ENCODE measurements at regions not wholly inside any gene's neighbourhood (a gene's known extent, or its start where the extent isn't known, plus 50 kb on each side); places are given as distances from the start of the nearest gene placed in this dataset.

DNA sequence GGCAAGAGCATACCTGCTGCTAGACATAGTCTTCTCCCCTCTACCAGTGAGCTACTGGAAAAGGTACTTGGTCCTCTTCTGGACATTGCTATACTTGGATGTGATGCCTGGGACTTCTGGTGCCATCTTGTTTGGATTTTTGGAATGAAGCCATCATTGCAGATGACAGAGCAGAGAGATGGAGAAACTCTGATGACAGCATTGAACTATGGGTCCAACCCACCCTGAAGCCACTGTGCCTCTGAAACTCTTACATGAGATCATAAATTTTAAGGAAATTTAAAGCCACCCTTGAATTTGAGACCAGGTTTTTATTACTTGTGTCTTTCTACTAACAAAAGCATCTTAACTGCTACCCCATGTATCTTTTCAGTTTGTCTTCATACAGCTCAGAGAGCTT lies 151.1 kb upstream of the SMIM23 start (continued):
- TF ChIP-seq, protein P1, sequence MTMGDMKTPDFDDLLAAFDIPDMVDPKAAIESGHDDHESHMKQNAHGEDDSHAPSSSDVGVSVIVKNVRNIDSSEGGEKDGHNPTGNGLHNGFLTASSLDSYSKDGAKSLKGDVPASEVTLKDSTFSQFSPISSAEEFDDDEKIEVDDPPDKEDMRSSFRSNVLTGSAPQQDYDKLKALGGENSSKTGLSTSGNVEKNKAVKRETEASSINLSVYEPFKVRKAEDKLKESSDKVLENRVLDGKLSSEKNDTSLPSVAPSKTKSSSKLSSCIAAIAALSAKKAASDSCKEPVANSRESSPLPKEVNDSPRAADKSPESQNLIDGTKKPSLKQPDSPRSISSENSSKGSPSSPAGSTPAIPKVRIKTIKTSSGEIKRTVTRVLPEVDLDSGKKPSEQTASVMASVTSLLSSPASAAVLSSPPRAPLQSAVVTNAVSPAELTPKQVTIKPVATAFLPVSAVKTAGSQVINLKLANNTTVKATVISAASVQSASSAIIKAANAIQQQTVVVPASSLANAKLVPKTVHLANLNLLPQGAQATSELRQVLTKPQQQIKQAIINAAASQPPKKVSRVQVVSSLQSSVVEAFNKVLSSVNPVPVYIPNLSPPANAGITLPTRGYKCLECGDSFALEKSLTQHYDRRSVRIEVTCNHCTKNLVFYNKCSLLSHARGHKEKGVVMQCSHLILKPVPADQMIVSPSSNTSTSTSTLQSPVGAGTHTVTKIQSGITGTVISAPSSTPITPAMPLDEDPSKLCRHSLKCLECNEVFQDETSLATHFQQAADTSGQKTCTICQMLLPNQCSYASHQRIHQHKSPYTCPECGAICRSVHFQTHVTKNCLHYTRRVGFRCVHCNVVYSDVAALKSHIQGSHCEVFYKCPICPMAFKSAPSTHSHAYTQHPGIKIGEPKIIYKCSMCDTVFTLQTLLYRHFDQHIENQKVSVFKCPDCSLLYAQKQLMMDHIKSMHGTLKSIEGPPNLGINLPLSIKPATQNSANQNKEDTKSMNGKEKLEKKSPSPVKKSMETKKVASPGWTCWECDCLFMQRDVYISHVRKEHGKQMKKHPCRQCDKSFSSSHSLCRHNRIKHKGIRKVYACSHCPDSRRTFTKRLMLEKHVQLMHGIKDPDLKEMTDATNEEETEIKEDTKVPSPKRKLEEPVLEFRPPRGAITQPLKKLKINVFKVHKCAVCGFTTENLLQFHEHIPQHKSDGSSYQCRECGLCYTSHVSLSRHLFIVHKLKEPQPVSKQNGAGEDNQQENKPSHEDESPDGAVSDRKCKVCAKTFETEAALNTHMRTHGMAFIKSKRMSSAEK (CRISPR knock-in tag; IDR thresholded peaks at IDR 0.05; ENCODE audit: borderline replicate concordance) = no peak
- TF ChIP-seq, protein P2, sequence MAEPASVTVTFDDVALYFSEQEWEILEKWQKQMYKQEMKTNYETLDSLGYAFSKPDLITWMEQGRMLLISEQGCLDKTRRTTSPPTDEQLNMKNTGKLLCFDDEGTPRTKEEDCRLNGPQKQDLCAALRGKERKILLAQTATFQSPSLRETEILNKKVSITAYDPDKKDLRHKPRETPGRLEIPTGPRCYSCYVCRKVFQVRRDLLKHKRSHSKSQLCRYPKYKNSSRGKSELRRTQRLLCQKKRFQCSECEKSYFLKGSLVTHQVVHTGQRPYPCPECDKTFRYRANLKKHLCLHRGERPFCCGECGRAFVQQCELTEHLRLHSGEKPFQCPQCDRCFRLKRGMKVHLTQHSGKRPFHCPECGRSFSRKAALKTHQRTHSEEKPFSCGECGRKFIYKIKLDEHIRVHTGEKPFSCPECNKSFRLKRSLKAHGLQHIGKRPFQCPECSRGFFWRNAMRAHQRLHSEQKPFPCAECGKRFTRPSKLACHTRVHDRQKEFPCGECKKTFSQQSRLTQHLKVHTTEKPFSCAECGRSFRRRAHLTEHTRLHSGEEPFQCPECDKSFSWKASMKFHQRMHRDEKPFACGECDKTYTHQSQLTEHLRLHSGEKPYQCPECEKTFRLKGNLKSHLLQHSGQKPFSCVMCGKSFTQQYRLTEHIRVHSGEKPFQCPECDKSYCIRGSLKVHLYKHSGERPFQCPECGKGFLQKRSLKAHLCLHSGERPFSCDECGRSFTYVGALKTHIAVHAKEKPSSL (CRISPR knock-in tag; conservative IDR thresholded peaks at IDR 0.05) = no peak
- no peak for TF ChIP-seq MXD4 (CRISPR knock-in tag; IDR thresholded peaks at IDR 0.05; ENCODE audit: borderline replicate concordance)
- TF ChIP-seq FOXP1 (CRISPR knock-in tag; IDR thresholded peaks at IDR 0.05; ENCODE audit: borderline replicate concordance) = no peak
- TF ChIP-seq CREM (CRISPR knock-in tag; IDR thresholded peaks at IDR 0.05) = no peak
- TF ChIP-seq, protein P3, sequence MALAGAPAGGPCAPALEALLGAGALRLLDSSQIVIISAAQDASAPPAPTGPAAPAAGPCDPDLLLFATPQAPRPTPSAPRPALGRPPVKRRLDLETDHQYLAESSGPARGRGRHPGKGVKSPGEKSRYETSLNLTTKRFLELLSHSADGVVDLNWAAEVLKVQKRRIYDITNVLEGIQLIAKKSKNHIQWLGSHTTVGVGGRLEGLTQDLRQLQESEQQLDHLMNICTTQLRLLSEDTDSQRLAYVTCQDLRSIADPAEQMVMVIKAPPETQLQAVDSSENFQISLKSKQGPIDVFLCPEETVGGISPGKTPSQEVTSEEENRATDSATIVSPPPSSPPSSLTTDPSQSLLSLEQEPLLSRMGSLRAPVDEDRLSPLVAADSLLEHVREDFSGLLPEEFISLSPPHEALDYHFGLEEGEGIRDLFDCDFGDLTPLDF (CRISPR knock-in tag; IDR thresholded peaks at IDR 0.05) = no peak
- TF ChIP-seq, protein P4, sequence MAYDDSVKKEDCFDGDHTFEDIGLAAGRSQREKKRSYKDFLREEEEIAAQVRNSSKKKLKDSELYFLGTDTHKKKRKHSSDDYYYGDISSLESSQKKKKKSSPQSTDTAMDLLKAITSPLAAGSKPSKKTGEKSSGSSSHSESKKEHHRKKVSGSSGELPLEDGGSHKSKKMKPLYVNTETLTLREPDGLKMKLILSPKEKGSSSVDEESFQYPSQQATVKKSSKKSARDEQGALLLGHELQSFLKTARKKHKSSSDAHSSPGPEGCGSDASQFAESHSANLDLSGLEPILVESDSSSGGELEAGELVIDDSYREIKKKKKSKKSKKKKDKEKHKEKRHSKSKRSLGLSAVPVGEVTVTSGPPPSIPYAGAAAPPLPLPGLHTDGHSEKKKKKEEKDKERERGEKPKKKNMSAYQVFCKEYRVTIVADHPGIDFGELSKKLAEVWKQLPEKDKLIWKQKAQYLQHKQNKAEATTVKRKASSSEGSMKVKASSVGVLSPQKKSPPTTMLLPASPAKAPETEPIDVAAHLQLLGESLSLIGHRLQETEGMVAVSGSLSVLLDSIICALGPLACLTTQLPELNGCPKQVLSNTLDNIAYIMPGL (CRISPR knock-in tag; IDR thresholded peaks at IDR 0.05) = no peak
- TF ChIP-seq RELA (CRISPR knock-in tag; IDR thresholded peaks at IDR 0.05; ENCODE audit: borderline replicate concordance) = no peak
- TF ChIP-seq, protein P5, sequence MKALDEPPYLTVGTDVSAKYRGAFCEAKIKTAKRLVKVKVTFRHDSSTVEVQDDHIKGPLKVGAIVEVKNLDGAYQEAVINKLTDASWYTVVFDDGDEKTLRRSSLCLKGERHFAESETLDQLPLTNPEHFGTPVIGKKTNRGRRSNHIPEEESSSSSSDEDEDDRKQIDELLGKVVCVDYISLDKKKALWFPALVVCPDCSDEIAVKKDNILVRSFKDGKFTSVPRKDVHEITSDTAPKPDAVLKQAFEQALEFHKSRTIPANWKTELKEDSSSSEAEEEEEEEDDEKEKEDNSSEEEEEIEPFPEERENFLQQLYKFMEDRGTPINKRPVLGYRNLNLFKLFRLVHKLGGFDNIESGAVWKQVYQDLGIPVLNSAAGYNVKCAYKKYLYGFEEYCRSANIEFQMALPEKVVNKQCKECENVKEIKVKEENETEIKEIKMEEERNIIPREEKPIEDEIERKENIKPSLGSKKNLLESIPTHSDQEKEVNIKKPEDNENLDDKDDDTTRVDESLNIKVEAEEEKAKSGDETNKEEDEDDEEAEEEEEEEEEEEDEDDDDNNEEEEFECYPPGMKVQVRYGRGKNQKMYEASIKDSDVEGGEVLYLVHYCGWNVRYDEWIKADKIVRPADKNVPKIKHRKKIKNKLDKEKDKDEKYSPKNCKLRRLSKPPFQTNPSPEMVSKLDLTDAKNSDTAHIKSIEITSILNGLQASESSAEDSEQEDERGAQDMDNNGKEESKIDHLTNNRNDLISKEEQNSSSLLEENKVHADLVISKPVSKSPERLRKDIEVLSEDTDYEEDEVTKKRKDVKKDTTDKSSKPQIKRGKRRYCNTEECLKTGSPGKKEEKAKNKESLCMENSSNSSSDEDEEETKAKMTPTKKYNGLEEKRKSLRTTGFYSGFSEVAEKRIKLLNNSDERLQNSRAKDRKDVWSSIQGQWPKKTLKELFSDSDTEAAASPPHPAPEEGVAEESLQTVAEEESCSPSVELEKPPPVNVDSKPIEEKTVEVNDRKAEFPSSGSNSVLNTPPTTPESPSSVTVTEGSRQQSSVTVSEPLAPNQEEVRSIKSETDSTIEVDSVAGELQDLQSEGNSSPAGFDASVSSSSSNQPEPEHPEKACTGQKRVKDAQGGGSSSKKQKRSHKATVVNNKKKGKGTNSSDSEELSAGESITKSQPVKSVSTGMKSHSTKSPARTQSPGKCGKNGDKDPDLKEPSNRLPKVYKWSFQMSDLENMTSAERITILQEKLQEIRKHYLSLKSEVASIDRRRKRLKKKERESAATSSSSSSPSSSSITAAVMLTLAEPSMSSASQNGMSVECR (CRISPR knock-in tag; IDR thresholded peaks at IDR 0.05; ENCODE audit: borderline replicate concordance) = no peak
- TF ChIP-seq, protein P6, sequence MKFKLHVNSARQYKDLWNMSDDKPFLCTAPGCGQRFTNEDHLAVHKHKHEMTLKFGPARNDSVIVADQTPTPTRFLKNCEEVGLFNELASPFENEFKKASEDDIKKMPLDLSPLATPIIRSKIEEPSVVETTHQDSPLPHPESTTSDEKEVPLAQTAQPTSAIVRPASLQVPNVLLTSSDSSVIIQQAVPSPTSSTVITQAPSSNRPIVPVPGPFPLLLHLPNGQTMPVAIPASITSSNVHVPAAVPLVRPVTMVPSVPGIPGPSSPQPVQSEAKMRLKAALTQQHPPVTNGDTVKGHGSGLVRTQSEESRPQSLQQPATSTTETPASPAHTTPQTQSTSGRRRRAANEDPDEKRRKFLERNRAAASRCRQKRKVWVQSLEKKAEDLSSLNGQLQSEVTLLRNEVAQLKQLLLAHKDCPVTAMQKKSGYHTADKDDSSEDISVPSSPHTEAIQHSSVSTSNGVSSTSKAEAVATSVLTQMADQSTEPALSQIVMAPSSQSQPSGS (CRISPR knock-in tag; IDR thresholded peaks at IDR 0.05; ENCODE audit: borderline replicate concordance, low read depth) = no peak

Measured in WTC11 (cell line).